Caco-2 (cell line): ENCODE measurements at regions not wholly inside any gene's neighbourhood (a gene's known extent, or its start where the extent isn't known, plus 50 kb on each side); places are given as distances from the start of the nearest gene placed in this dataset.

Source experiments
- BruUV-seq: library from RNA; stranded (reverse); fragments of 400-500 nt; replicated peaks from 2 replicates; lab custom pipeline; 2021; lab: Mats Ljungman, UMichigan
- CTCF ChIA-PET: fragments of 300-600 bp; sonication (Branson Sonifier 250); formaldehyde crosslinking; loops from one replicate; lab custom pipeline; 2022; ENCODE audit warnings: antibody characterized with exemption; lab: Charles Lee
- POLR2A ChIA-PET: fragments of 300-600 bp; sonication (Branson Sonifier 250); formaldehyde crosslinking; loops from one replicate; lab custom pipeline; 2022; ENCODE audit warnings: antibody characterized with exemption; lab: Charles Lee
- DNase-seq, 2 experiments: peaks; one replicate each; pipeline versions ENCODE4 v3.0.0 to v3.0.0-alpha.2; 2020 to 2022
- H3K27me3 ChIP-seq: replicated peaks from 2 replicates; pipeline ENCODE4 v1.6.0; 2011; ENCODE audit warnings: low read length; ENCODE audit not compliant: control insufficient read depth, insufficient read depth
- H3K36me3 ChIP-seq: 2 replicates; pipeline ENCODE4 v1.5.1; 2011; ENCODE audit warnings: low read length; ENCODE audit not compliant: control insufficient read depth, insufficient read depth
- H3K4me1 ChIP-seq: fragments of 250-450 bp; sonication (Bioruptor Pico); 2 replicates; pipeline ENCODE4 v1.5.1; 2020; ENCODE audit warnings: mild to moderate bottlenecking
- H3K4me3 ChIP-seq: 2 replicates; pipeline ENCODE4 v1.5.1; 2011; ENCODE audit warnings: low read depth, mild to moderate bottlenecking, control low read depth, low read length
- H3K9me3 ChIP-seq: fragments of 250-450 bp; sonication (Bioruptor Pico); 2 replicates; pipeline ENCODE4 v1.5.1; 2020; ENCODE audit warnings: mild to moderate bottlenecking, moderate library complexity
- H3K27ac Mint-ChIP-seq: one replicate; pipeline ENCODE4 v1.8.0; 2022; ENCODE audit warnings: mixed read lengths; ENCODE audit not compliant: unreplicated experiment
- H3K27me3 Mint-ChIP-seq: one replicate; pipeline ENCODE4 v1.8.0; 2022; ENCODE audit warnings: mixed read lengths; ENCODE audit not compliant: insufficient read depth, unreplicated experiment
- H3K36me3 Mint-ChIP-seq: one replicate; pipeline ENCODE4 v1.8.0; 2022; ENCODE audit warnings: mild to moderate bottlenecking, mixed read lengths; ENCODE audit not compliant: insufficient read depth, unreplicated experiment
- H3K4me1 Mint-ChIP-seq: one replicate; pipeline ENCODE4 v1.8.0; 2022; ENCODE audit warnings: low read depth, mixed read lengths; ENCODE audit not compliant: unreplicated experiment
- H3K4me3 Mint-ChIP-seq: one replicate; pipeline ENCODE4 v1.8.0; 2022; ENCODE audit warnings: mild to moderate bottlenecking, moderate library complexity, mixed read lengths; ENCODE audit not compliant: unreplicated experiment
- H3K9me3 Mint-ChIP-seq: one replicate; pipeline ENCODE4 v1.8.0; 2022; ENCODE audit warnings: mixed read lengths; ENCODE audit not compliant: unreplicated experiment
- intact Hi-C: fragments of 100-400 bp; cut with micrococcal nuclease; formaldehyde crosslinking; loops from one replicate; pipeline ENCODE4 v1.10.0; 2022; ENCODE audit not compliant: unreplicated experiment
- TF ChIP-seq, protein P1 (sequence below), 2 experiments: fragments of 200-600 bp in 1 of 2; IDR thresholded peaks; 1 replicate in 1 of 2; 2 replicates in 1 of 2; pipeline versions ENCODE4 v1.5.1 to v1.8.0; 2011 to 2022; ENCODE audit warnings: antibody characterized with exemption in 1 of 2, control low read depth in 1 of 2, inconsistent platforms in 1 of 2, low read depth in 1 of 2, low read length in 1 of 2, mild to moderate bottlenecking in 1 of 2, moderate library complexity in 1 of 2; ENCODE audit not compliant: insufficient read depth in 1 of 2, severe bottlenecking in 1 of 2, unreplicated experiment in 1 of 2

DNA sequence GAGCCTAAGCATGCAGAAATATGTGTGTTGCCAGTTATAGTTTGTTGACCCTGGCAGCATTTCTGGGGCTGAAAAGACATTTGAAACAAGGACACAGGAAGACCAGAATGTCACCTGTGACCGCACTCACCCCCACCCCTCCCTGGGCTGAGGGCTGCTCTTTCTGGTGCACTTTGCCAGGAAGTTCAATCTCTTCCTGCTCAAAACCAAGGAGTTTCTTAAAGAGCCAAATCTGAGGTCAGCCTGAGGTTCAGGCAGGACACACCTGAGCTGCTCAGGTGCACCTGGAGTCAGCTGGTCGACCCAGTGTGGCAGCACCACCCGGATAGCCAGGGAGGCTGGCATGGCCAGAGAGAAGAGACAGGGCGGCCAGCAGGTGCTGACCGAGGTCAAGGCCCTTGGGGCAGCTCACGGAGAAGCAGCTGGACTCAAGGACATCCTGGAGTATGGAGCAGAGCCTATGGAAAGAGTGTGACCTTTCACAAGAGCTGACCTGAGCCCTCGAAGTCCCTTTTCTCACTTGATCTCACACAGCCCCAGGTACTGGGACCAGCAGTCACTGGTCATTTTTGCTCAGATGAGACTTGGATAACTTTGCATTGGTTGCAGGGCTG, 376.9 kb upstream of the IRX4 start:
- H3K4me3 Mint-ChIP-seq = no peak overlapping the region
- no peaks in the 10 kb centered on the region for H3K36me3 Mint-ChIP-seq
- ChIA-PET CTCF (no interaction called here), POLR2A (no interaction called here)
- intact Hi-C loops = no loop called here
- no peak for DNase-seq
- Histone ChIP-seq H3K4me1 (no peaks in the 10 kb centered on the region), H3K4me3 (no peak overlapping the region), H3K27me3 (no peaks in the 10 kb centered on the region), H3K9me3 (no peaks in the 10 kb centered on the region), H3K36me3 (no peaks in the 10 kb centered on the region)
- TF ChIP-seq, protein P1, sequence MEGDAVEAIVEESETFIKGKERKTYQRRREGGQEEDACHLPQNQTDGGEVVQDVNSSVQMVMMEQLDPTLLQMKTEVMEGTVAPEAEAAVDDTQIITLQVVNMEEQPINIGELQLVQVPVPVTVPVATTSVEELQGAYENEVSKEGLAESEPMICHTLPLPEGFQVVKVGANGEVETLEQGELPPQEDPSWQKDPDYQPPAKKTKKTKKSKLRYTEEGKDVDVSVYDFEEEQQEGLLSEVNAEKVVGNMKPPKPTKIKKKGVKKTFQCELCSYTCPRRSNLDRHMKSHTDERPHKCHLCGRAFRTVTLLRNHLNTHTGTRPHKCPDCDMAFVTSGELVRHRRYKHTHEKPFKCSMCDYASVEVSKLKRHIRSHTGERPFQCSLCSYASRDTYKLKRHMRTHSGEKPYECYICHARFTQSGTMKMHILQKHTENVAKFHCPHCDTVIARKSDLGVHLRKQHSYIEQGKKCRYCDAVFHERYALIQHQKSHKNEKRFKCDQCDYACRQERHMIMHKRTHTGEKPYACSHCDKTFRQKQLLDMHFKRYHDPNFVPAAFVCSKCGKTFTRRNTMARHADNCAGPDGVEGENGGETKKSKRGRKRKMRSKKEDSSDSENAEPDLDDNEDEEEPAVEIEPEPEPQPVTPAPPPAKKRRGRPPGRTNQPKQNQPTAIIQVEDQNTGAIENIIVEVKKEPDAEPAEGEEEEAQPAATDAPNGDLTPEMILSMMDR (IDR thresholded peaks at IDR 0.05; ENCODE audit: insufficient read depth in 1 of 2, low read depth in 1 of 2, low read length in 1 of 2, severe bottlenecking in 1 of 2, unreplicated experiment in 1 of 2) = no peak
- no peak overlapping the region for H3K27ac Mint-ChIP-seq
- H3K9me3 Mint-ChIP-seq = no peaks in the 10 kb centered on the region
- no peaks in the 10 kb centered on the region for H3K4me1 Mint-ChIP-seq
- BruUV-seq = no TSS peak
- H3K27me3 Mint-ChIP-seq = peaks cover 8% of the 10 kb centered on the region

DNA sequence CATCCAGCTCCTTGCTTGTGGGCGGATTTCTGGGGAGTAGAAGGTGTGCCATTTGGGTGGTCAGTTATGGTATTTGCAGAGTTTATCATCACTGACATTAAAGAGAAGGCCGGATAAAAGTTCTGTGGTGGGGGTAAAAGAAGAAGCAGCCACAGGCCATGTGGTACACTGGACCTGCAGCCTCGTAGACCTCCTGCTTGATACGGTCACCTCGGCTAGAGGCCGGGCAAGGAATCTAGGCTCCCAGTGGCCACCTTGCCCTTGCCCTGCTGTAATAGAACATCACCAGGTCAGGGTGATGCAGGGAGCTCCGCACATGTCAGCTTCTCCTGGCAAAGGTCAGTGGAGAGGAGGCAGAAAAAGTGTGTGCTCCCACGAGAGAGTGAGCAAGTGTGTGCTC, 376.1 kb upstream of the IRX4 start:
- BruUV-seq = no TSS peak
- H3K36me3 Mint-ChIP-seq = no peaks in the 10 kb centered on the region
- CTCF ChIA-PET = no interaction called here

DNA sequence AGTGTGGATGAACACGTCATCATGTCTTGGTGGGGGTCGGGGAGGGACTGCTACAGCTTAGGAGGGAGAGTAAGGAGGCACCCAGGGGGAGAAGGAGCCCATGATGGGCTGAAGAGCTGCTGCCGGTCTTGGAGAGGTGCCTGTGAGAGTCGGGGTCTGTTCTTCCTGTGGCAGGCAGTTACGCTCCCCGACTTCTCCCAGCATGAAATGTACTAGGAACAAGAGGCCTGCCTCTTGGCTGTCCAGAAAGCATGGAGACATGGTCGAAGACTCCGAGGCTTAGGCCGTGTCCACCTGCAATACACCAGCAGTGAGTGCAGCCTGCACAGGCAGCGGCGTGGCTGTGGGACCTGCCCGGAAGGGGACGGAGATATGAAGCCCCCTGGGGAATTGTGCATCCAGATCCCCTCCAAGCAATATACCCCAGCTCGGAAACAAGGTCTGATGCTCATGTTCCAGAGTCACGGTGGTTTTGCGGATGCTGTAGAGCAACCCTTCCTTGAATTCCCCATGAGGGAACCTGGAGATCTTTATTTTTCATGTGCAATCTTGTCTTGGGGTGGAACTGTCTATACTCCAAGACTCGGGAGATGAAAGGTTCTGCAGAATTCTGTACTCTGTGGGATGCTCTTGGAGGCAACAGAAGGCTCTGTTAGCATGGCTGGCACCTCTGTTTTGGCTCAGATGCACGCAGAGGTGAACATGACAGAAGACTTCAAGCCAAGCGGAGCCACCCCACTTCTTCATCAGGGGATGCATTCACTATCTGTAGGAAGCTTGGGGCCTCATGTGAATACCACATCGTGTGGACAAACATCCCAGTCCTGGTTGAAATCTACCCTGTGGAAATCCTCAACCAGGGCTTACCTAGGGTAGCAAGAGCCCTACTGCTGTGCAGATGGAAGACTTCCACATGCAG, 374.9 kb upstream of the IRX4 start:
- Mint-ChIP-seq H3K27ac (no peak overlapping the region), H3K4me3 (no peak overlapping the region), H3K27me3 (peaks cover 8% of the 10 kb centered on the region), H3K36me3 (no peaks in the 10 kb centered on the region), H3K9me3 (no peaks in the 10 kb centered on the region), H3K4me1 (no peaks in the 10 kb centered on the region)
- H3K9me3 ChIP-seq = no peaks in the 10 kb centered on the region
- no peaks in the 10 kb centered on the region for H3K4me1 ChIP-seq
- DNase-seq = no peak
- TF ChIP-seq, protein P1 (IDR thresholded peaks at IDR 0.05; ENCODE audit: insufficient read depth in 1 of 2, low read depth in 1 of 2, low read length in 1 of 2, severe bottlenecking in 1 of 2, unreplicated experiment in 1 of 2) = no peak
- no peak overlapping the region for H3K4me3 ChIP-seq
- H3K36me3 ChIP-seq = no peaks in the 10 kb centered on the region
- POLR2A ChIA-PET = no interaction called here
- CTCF ChIA-PET = no interaction called here
- BruUV-seq = no TSS peak
- H3K27me3 ChIP-seq = no peaks in the 10 kb centered on the region
- intact Hi-C loops = no loop called here

More for the DNA sequence above, 376.1 kb upstream of the IRX4 start:
- Histone ChIP-seq H3K4me3 (no peak overlapping the region), H3K9me3 (no peaks in the 10 kb centered on the region), H3K4me1 (no peaks in the 10 kb centered on the region), H3K36me3 (no peaks in the 10 kb centered on the region), H3K27me3 (no peaks in the 10 kb centered on the region)
- H3K4me3 Mint-ChIP-seq = no peak overlapping the region
- peaks cover 8% of the 10 kb centered on the region for H3K27me3 Mint-ChIP-seq
- H3K9me3 Mint-ChIP-seq = no peaks in the 10 kb centered on the region
- TF ChIP-seq, protein P1 (IDR thresholded peaks at IDR 0.05; ENCODE audit: insufficient read depth in 1 of 2, low read depth in 1 of 2, low read length in 1 of 2, severe bottlenecking in 1 of 2, unreplicated experiment in 1 of 2) = no peak
- DNase-seq = no peak
- no peaks in the 10 kb centered on the region for H3K4me1 Mint-ChIP-seq
- intact Hi-C loops = no loop called here
- H3K27ac Mint-ChIP-seq = no peak overlapping the region
- POLR2A ChIA-PET = no interaction called here
